ENCODE measurements at regions not wholly inside any gene's neighbourhood (a gene's known extent, or its start where the extent isn't known, plus 50 kb on each side); places are given as distances from the start of the nearest gene placed in this dataset.

- Histone ChIP-seq H4K20me1 (ENCODE audit: insufficient read depth) (no peaks in the 10 kb centered on the region), H3K4me1 (ENCODE audit: low read depth, poor library complexity, severe bottlenecking) (no peaks in the 10 kb centered on the region), H3K9ac (no peak overlapping the region), H2AFZ (ENCODE audit: low read depth) (no peak overlapping the region), H3K27me3 (ENCODE audit: insufficient read depth, low read depth) (no peaks in the 10 kb centered on the region), H3K4me3 (IDR thresholded peaks at IDR 0.05; ENCODE audit: insufficient read depth, low read depth, low read length) (no peak overlapping the region), H3K79me2 (ENCODE audit: insufficient read depth, low read depth) (no peaks in the 10 kb centered on the region), H3K4me2 (no peak overlapping the region), H3K36me3 (ENCODE audit: insufficient read depth) (no peaks in the 10 kb centered on the region), H3K27ac (no peak overlapping the region)
- TF ChIP-seq CTCF (conservative IDR thresholded peaks at IDR 0.05; ENCODE audit: low read depth, low read length): no peak
These were observed 52.3 kb upstream of the USP29 start for GRCh38 chr19:57067440-57067839.

GRCh38 chr19:57068311-57068710 is 51.5 kb upstream of the USP29 start:
- H3K79me2 ChIP-seq (ENCODE audit: insufficient read depth, low read depth): no peaks in the 10 kb centered on the region
- H2AFZ ChIP-seq (ENCODE audit: low read depth): no peak overlapping the region
- H3K36me3 ChIP-seq (ENCODE audit: insufficient read depth): no peaks in the 10 kb centered on the region
- no peak for TF ChIP-seq CTCF (conservative IDR thresholded peaks at IDR 0.05; ENCODE audit: low read depth, low read length)
- H3K4me3 ChIP-seq (IDR thresholded peaks at IDR 0.05; ENCODE audit: insufficient read depth, low read depth, low read length): no peak overlapping the region
- H3K4me1 ChIP-seq (ENCODE audit: low read depth, poor library complexity, severe bottlenecking): no peaks in the 10 kb centered on the region
- H3K4me2 ChIP-seq: no peak overlapping the region
- no peaks in the 10 kb centered on the region for H3K27me3 ChIP-seq (ENCODE audit: insufficient read depth, low read depth)
- no peaks in the 10 kb centered on the region for H4K20me1 ChIP-seq (ENCODE audit: insufficient read depth)
- H3K9ac ChIP-seq: no peak overlapping the region
- no peak overlapping the region for H3K27ac ChIP-seq

GRCh38 chr19:57068921-57069697 is 50.7 kb upstream of the USP29 start:
- no peaks in the 10 kb centered on the region for H3K36me3 ChIP-seq (ENCODE audit: insufficient read depth)
- H4K20me1 ChIP-seq (ENCODE audit: insufficient read depth): no peaks in the 10 kb centered on the region
- no peak overlapping the region for H3K4me2 ChIP-seq
- no peak overlapping the region for H3K27ac ChIP-seq
- no peak overlapping the region for H3K9ac ChIP-seq
- no peak overlapping the region for H3K4me3 ChIP-seq (IDR thresholded peaks at IDR 0.05; ENCODE audit: insufficient read depth, low read depth, low read length)
- no peaks in the 10 kb centered on the region for H3K4me1 ChIP-seq (ENCODE audit: low read depth, poor library complexity, severe bottlenecking)
- TF ChIP-seq CTCF (conservative IDR thresholded peaks at IDR 0.05; ENCODE audit: low read depth, low read length): peak; percentile 43; the same call in 1 of the 2 replicates
- H3K79me2 ChIP-seq (ENCODE audit: insufficient read depth, low read depth): no peaks in the 10 kb centered on the region
- H2AFZ ChIP-seq (ENCODE audit: low read depth): no peak overlapping the region
- H3K27me3 ChIP-seq (ENCODE audit: insufficient read depth, low read depth): no peaks in the 10 kb centered on the region

Measured in KMS-11 (cell line).